Coronary artery (tissue), 2 donors: ENCODE measurements at regions not wholly inside any gene's neighbourhood (a gene's known extent, or its start where the extent isn't known, plus 50 kb on each side); places are given as distances from the start of the nearest gene placed in this dataset.

ENCODE experiments used
- DNase-seq: peaks from one replicate; pipeline ENCODE4 v3.0.0-alpha.2; 2017; ENCODE audit warnings: low spot score
- H3K27ac ChIP-seq, 2 donors: fragments of 200-600 bp; sonication (generic); one replicate each; pipeline ENCODE4 v1.5.1; 2016 to 2019
- H3K4me3 ChIP-seq: fragments of 200-600 bp; sonication (generic); 2 replicates; pipeline ENCODE4 v1.5.1; 2016; ENCODE audit warnings: mild to moderate bottlenecking, moderate library complexity
- CTCF ChIP-seq: fragments of 200-600 bp; sonication (generic); IDR thresholded peaks from one replicate; pipeline ENCODE4 v1.5.1; 2019; ENCODE audit warnings: antibody characterized with exemption

DNA sequence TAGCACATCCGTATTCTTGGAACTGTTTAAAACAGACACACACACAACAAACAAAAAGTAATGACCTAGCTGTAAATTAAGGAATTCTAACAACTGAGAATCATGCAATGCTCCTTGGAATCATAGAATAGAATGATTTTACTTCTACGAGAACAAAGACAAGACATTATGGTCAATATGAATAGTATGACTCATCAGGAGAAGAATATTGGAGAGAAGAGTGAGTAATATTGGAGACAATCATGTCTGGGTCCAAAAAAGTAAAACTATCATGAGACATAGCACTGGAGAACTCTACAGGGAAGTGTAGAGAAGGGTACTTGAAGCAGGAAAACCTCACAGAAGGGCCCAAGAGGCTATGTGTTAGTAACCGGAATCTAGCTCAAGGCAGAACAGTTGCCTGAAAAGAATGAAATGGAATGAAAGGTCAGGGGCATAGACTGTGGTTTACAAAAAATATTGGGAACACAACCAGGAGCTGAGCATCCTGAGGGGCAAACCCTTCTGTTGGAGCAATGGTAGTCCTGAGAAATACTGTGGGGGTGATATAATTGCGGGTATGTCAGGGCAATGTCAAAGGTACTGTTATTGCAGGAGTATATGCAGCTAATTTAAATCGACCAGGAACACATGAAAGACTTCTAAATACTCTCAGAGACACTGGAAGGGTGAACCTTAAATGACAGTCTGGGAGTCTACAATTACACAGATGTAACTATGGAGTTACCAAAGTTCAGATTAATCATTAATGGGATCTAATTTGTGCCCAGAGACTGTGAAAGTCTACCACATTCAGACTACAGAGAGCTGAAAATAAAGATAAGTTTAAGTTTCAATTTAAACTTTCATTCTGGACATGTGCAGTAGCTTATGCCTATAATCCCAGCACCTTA is 201.2 kb downstream of the BCHE start:
- H3K4me3 ChIP-seq = no peak overlapping the region
- TF ChIP-seq CTCF = no peak
- no peak overlapping the region for H3K27ac ChIP-seq
- DNase-seq = no peak

- no peak for DNase-seq
- TF ChIP-seq CTCF = no peak
Observed at GRCh38 chr3:165624761-165625160, 212.5 kb downstream of the BCHE start.

GRCh38 chr3:165622356-165622755 is 214.9 kb downstream of the BCHE start:
- Histone ChIP-seq H3K4me3 (no peak overlapping the region), H3K27ac (no peak overlapping the region)
- no peak for TF ChIP-seq CTCF
- no peak for DNase-seq

More at GRCh38 chr3:165624761-165625160, 212.5 kb downstream of the BCHE start:
- no peak overlapping the region for H3K4me3 ChIP-seq
- no peak overlapping the region for H3K27ac ChIP-seq

DNA sequence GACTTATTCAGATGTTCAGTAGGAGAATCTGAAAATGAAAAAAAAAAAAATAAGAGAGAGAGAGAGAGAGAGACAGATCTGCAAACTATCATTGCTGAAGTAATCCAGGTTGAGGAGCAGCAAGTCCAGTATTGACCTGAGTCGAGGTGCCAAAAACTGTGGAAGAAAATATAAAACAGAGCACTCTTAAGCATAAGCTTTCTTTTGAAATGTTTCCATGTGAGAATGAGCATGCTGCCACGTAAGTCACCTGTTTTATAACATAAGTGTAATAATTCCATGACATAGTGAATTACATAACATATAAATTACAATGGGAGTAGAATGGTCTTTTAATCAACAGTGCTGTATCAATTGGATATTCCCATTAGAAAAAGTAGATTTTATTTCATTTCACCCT is 218.2 kb downstream of the BCHE start:
- no peak for DNase-seq
- H3K27ac ChIP-seq = no peak overlapping the region
- no peak overlapping the region for H3K4me3 ChIP-seq
- TF ChIP-seq CTCF = no peak

DNA sequence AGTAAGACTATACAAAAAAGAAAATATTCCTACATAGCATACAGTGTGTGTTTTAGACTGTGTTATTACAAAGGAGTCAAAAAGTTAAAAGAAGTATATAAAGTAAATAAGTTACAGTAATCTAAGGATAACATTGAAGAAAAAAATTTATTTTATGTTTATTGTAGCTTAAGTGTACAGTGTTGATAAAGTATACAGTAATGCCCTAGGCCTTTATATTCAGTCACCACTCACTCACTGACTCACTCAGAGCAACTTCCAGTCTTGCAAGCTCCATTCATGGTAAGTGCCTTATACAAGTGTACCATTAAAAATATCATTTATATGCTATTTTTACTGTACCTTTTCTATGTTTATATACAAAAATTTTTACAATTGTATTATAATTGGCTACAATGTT is 220.1 kb downstream of the BCHE start:
- Histone ChIP-seq H3K27ac (no peak overlapping the region), H3K4me3 (no peak overlapping the region)
- TF ChIP-seq CTCF = no peak
- DNase-seq = no peak

DNA sequence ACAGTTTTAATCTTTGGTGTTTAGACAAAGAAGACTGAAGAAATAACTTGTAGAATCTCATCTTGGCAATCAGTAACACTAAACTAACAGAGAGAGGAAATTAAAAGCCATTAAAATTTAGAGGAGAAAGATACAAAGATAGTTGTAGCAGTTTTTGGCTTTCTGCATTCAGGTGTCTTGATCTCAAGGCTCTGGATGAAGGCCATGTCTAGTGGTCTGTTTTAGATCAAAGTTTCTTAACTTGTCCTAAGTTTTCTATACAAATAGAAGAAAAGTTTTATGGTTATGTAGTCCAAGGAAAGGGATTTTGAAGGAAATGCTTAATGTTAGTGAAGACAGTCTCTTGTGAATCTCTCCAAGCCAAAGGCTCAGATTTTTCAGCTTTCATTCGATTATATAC is 222.9 kb downstream of the BCHE start:
- Histone ChIP-seq H3K4me3 (no peak overlapping the region), H3K27ac (no peak overlapping the region)
- no peak for DNase-seq
- TF ChIP-seq CTCF = no peak

DNA sequence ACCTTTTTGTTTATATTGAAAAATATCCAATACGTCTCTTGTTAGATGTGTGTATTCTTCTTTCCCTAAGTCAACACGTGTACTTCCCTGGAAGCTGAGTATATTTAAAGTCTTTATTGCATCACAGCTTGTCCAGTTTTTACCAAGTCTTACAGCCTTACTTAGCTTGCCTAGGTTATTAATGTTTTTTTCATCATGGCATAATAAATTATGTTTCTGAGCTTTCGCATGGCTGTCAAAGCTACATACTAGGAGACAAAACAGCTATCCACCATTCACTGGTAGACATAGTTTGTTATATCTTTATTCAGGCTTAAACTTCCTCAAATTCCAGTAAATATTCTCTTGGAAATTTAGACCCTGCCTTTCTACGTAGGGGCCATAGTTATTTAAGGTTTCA is 224.2 kb downstream of the BCHE start:
- no peak overlapping the region for H3K4me3 ChIP-seq
- no peak for DNase-seq
- TF ChIP-seq CTCF = no peak
- no peak overlapping the region for H3K27ac ChIP-seq
